Fibroblast of villous mesenchyme (primary cell): ENCODE measurements at regions not wholly inside any gene's neighbourhood (a gene's known extent, or its start where the extent isn't known, plus 50 kb on each side); places are given as distances from the start of the nearest gene placed in this dataset.

ENCODE experiments used
- DNase-seq: peaks from one replicate; pipeline ENCODE4 v3.0.0-alpha.2; 2010; ENCODE audit warnings: low read depth
- H3K4me3 ChIP-seq: 2 replicates; pipeline ENCODE4 v1.5.1; 2011; ENCODE audit warnings: low read depth, mild to moderate bottlenecking, low read length
- TF ChIP-seq, protein P1 (sequence below): IDR thresholded peaks from 2 replicates; pipeline ENCODE4 v1.5.1; 2012; ENCODE audit warnings: low read depth, mild to moderate bottlenecking, low read length; ENCODE audit not compliant: insufficient read depth

GRCh38 chr9:14479163-14479560 lies 165.2 kb upstream of the NFIB start:
- TF ChIP-seq, protein P1, sequence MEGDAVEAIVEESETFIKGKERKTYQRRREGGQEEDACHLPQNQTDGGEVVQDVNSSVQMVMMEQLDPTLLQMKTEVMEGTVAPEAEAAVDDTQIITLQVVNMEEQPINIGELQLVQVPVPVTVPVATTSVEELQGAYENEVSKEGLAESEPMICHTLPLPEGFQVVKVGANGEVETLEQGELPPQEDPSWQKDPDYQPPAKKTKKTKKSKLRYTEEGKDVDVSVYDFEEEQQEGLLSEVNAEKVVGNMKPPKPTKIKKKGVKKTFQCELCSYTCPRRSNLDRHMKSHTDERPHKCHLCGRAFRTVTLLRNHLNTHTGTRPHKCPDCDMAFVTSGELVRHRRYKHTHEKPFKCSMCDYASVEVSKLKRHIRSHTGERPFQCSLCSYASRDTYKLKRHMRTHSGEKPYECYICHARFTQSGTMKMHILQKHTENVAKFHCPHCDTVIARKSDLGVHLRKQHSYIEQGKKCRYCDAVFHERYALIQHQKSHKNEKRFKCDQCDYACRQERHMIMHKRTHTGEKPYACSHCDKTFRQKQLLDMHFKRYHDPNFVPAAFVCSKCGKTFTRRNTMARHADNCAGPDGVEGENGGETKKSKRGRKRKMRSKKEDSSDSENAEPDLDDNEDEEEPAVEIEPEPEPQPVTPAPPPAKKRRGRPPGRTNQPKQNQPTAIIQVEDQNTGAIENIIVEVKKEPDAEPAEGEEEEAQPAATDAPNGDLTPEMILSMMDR: no peak
- H3K4me3 ChIP-seq: no peak overlapping the region
- no peak for DNase-seq

DNA sequence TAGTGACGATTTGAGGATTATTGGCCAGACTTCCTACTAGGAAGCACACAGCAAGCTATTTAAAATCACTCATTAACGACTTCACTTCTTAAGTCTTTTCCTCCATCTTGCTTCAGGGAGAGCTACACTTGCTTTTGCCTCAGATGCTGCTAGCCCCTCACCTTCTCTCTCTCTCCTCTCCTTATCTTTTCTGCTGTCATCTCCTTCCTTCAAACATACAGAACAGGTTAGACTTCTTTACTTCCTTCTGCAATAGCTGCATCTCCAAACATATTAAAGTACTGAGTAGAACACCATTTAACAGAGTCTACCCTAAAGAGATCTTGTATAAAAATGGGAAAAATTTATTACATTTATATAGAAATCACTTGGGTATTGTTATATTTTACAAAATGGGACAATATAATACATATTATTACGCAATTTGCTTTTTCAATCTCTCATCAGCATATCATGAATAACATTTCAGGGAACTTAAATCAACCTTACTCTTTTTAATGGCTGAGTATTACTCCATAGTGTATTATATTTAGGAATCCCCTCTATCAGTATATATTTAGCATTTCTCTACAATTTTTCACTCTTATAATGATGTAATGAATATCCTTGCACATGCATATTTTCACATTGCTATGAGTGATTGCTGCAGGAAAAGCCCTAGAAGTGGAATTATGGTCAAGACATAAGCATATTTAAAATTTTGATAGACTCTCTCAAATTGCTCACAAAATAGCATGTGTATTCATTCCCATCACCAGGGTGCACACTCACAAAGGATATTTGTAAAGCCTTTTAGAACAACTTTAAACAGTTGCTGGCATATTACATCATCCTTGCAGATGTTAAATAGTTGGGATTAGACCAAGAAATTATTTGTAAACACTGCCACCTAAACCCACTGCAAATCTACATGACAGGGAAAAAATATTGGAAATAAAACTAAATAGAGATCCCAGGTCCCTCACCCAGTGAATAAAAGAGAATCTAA lies 164.5 kb upstream of the NFIB start:
- peak; percentile 23 for DNase-seq
- TF ChIP-seq, protein P1: no peak
- H3K4me3 ChIP-seq: no peak overlapping the region

DNA sequence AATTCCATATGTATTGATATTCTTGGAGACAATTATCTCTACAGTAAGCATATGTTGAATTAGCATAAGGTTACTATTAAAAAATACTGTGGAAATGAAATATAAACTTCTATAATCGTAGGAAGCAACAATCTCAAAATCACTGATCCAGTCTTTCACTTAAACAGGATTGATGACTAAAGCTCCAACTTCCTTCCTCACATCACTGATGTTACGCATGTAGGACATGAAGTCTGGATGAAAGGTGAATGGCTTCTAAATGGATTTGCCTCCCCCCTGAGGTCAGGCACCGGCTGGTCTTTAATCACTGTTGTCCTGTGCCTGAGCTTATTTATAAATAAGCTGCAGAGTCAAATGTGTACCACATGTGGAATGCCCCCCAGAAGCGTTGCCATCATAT lies 157.1 kb upstream of the NFIB start:
- TF ChIP-seq, protein P1: no peak
- H3K4me3 ChIP-seq: no peak overlapping the region
- no peak for DNase-seq

GRCh38 chr9:14467675-14468374 lies 153.9 kb upstream of the NFIB start:
- no peak overlapping the region for H3K4me3 ChIP-seq
- no peak for DNase-seq
- TF ChIP-seq, protein P1: no peak

- H3K4me3 ChIP-seq: no peak overlapping the region
- DNase-seq: no peak
- TF ChIP-seq, protein P1: no peak
These were observed 152.9 kb upstream of the NFIB start for GRCh38 chr9:14466828-14467227.

DNA sequence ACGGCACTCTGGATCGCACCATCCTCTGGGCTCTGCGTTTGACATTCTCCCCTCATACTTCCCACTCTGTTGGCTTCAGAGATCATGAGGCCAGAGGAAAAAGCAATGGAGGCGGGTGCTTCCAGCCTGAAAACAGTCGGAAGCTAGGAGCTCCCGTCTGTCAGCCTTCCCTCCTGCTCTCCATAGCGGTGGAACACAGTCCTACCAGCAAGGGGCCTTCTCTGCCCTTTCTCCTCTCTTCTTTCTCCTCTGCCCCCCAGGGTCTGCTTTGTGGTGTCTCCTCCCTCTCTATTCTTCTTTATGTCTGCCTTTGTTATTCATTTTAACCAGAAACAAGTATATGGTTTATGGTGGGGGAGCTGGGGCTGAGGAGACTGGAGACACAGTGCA lies 152.5 kb upstream of the NFIB start:
- TF ChIP-seq, protein P1: no peak
- no peak overlapping the region for H3K4me3 ChIP-seq
- no peak for DNase-seq
